ENCODE measurements at regions not wholly inside any gene's neighbourhood (a gene's known extent, or its start where the extent isn't known, plus 50 kb on each side); places are given as distances from the start of the nearest gene placed in this dataset.
"Not testable (repeated sequence)": the region's sequence is repeated elsewhere in the genome, so short reads cannot be mapped to it uniquely, and the experiment has no call there.

DNA sequence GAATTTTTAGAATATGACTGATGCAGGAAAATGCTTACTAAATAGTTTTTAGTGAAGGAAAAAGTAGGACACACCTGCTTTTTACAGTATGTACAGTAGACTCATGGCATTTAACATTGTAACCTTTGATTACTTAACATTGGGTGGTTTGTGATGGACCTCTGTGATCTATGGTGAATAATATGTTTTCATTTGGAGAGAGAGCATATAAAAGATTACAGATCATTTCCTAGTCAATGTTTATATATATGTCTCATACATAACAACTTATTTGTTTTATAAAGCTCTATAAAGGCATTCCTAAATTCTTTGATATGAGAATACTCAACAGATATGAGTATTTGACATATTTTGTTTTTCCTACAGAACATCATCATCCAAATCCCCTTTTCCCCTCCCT, 129.3 kb upstream of the PDE7B start:
- no peak overlapping the region for H3K4me3 ChIP-seq (ENCODE audit: low read depth in 1 of 2, low read length in 2 of 2)
- H3K9me3 ChIP-seq (ENCODE audit: control insufficient read depth in 1 of 2, low read length in 2 of 2): peaks cover 0 to 8% of the 10 kb centered on the region in 2 donors
- no peak overlapping the region for H3K27ac ChIP-seq (ENCODE audit: low read length)
- no peaks in the 10 kb centered on the region for H3K36me3 ChIP-seq (ENCODE audit: control insufficient read depth in 1 of 2, insufficient read depth in 2 of 2, low read length in 2 of 2)
- H3K27me3 ChIP-seq (ENCODE audit: low read depth, low read length): no peaks in the 10 kb centered on the region
- H3K4me1 ChIP-seq (ENCODE audit: control insufficient read depth in 1 of 2, insufficient read depth in 2 of 2, low read length in 2 of 2): no peaks in the 10 kb centered on the region

DNA sequence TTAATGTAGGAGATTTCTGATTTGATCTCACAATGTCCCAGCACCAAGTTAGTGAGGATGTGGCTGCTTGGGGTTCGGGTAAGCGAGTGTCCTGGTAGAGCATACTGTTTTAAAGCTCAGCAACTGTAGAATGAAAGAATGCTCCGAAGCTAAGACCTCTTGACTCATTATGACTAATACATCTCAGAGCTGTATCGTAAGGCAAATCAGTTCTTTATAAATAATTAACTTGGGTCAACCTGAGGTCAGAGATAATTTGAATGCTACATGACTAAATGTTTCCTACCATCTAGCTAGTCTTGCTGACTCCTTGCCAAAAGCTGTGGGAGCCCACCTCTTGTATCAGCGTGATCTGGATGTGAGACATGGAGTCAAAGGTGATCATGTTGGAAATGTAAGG, 128.8 kb upstream of the PDE7B start:
- Histone ChIP-seq H3K4me3 (ENCODE audit: low read depth in 1 of 2, low read length in 2 of 2) (no peak overlapping the region), H3K27ac (ENCODE audit: low read length) (no peak overlapping the region), H3K27me3 (ENCODE audit: low read depth, low read length) (no peaks in the 10 kb centered on the region), H3K4me1 (ENCODE audit: control insufficient read depth in 1 of 2, insufficient read depth in 2 of 2, low read length in 2 of 2) (no peaks in the 10 kb centered on the region), H3K36me3 (ENCODE audit: control insufficient read depth in 1 of 2, insufficient read depth in 2 of 2, low read length in 2 of 2) (no peaks in the 10 kb centered on the region), H3K9me3 (ENCODE audit: control insufficient read depth in 1 of 2, low read length in 2 of 2) (peaks cover 0 to 8% of the 10 kb centered on the region in 2 donors)

DNA sequence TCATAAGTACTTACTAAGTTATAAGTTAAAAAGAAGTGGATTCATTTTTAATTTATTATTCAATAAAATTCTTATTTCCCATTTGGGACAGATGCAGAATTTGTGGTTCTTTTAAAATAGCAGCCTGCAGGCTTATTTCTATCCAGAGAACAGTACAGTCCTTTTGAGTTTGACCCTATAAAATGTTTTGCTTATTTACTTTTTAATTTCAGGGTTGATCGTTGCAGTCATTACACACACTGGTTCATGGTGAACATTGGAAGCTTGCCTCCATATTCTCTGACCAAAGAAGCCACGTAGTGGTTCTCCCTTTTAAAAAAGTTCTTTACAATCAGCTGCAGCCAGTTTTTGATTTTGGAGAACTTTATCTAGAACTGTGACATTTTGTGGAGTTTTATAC, 122.9 kb upstream of the PDE7B start:
- Histone ChIP-seq H3K27ac (ENCODE audit: low read length) (no peak overlapping the region), H3K36me3 (ENCODE audit: control insufficient read depth in 1 of 2, insufficient read depth in 2 of 2, low read length in 2 of 2) (no peaks in the 10 kb centered on the region), H3K9me3 (ENCODE audit: control insufficient read depth in 1 of 2, low read length in 2 of 2) (peaks cover 0 to 8% of the 10 kb centered on the region in 2 donors), H3K4me3 (ENCODE audit: low read depth in 1 of 2, low read length in 2 of 2) (no peak overlapping the region), H3K4me1 (ENCODE audit: control insufficient read depth in 1 of 2, insufficient read depth in 2 of 2, low read length in 2 of 2) (no peaks in the 10 kb centered on the region), H3K27me3 (ENCODE audit: low read depth, low read length) (no peaks in the 10 kb centered on the region)

DNA sequence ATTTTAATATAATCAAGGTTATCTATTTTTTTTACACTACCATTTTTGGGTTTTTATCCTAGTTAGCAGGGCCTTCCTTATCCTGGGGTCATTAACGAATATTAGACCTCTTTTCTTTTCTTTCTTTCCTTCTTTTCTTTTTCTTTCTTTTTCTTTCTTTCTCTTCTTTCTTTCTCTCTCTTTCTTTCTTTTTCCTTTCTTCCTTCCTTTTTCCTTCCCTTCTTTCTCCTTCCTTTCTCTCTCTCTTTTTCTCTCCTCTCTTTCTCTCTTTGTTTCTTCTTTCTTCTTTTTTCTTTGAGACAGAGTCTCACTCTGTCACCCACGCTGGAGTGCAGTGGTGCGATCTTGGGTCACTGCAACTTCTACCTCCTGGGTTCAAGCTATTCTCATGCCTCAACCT, 120.4 kb upstream of the PDE7B start:
- H3K4me3 ChIP-seq (ENCODE audit: low read depth in 1 of 2, low read length in 2 of 2): no peak overlapping the region
- H3K27ac ChIP-seq (ENCODE audit: low read length): no peak overlapping the region

DNA sequence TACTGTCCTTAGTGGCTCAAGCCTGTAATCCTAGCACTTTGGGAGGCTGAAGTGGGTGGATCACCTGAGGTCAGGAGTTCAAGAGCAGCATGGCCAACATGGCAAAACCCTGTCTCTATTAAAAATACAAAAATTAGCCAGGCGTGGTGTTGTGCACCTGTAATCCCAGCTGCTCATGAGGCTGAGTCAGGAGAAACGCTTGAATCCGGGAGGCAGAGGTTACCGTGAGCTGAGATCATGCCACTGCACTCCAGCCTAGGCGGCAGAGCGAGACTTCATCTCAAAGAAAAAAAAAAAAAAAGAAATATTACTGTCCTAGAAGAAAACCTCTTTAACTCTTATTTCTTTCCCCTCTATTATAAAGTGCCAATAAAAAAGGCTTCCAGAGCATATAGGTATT, 115.2 kb upstream of the PDE7B start:
- H3K36me3 ChIP-seq (ENCODE audit: control insufficient read depth in 1 of 2, insufficient read depth in 2 of 2, low read length in 2 of 2); H3K27ac ChIP-seq (ENCODE audit: low read length); H3K4me3 ChIP-seq (ENCODE audit: low read depth in 1 of 2, low read length in 2 of 2); H3K27me3 ChIP-seq (ENCODE audit: low read depth, low read length); H3K4me1 ChIP-seq (ENCODE audit: control insufficient read depth in 1 of 2, insufficient read depth in 2 of 2, low read length in 2 of 2); H3K9me3 ChIP-seq (ENCODE audit: control insufficient read depth in 1 of 2, low read length in 2 of 2): not testable (repeated sequence)

More for the DNA sequence above, 120.4 kb upstream of the PDE7B start:
- Histone ChIP-seq H3K4me1 (ENCODE audit: control insufficient read depth in 1 of 2, insufficient read depth in 2 of 2, low read length in 2 of 2) (no peaks in the 10 kb centered on the region), H3K9me3 (ENCODE audit: control insufficient read depth in 1 of 2, low read length in 2 of 2) (peaks cover 0 to 4% of the 10 kb centered on the region in 2 donors), H3K36me3 (ENCODE audit: control insufficient read depth in 1 of 2, insufficient read depth in 2 of 2, low read length in 2 of 2) (no peaks in the 10 kb centered on the region), H3K27me3 (ENCODE audit: low read depth, low read length) (no peaks in the 10 kb centered on the region)

DNA sequence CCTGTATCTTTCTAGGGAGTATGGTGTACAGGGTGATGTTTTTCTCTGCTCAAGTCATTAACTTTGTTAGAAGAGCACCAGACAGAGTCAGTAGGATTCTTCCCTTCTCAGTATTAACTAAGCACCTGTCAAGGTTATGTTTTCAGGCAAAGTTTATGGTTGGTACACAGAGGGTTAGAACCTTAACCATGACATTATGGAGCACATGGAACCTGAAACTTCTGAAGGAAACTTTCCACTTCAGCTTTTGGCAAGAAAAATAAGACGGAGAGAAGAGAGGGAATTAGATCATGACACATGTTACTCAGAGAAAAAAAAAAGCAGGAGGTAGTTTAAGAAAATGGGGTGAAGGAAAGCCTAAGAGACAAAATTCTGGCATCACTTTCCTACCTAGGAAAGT, 112.9 kb upstream of the PDE7B start:
- Histone ChIP-seq H3K4me1 (ENCODE audit: control insufficient read depth in 1 of 2, insufficient read depth in 2 of 2, low read length in 2 of 2) (no peaks in the 10 kb centered on the region), H3K27ac (ENCODE audit: low read length) (no peak overlapping the region), H3K27me3 (ENCODE audit: low read depth, low read length) (no peaks in the 10 kb centered on the region), H3K9me3 (ENCODE audit: control insufficient read depth in 1 of 2, low read length in 2 of 2) (no peaks in the 10 kb centered on the region), H3K36me3 (ENCODE audit: control insufficient read depth in 1 of 2, insufficient read depth in 2 of 2, low read length in 2 of 2) (no peaks in the 10 kb centered on the region), H3K4me3 (ENCODE audit: low read depth in 1 of 2, low read length in 2 of 2) (no peak overlapping the region)

DNA sequence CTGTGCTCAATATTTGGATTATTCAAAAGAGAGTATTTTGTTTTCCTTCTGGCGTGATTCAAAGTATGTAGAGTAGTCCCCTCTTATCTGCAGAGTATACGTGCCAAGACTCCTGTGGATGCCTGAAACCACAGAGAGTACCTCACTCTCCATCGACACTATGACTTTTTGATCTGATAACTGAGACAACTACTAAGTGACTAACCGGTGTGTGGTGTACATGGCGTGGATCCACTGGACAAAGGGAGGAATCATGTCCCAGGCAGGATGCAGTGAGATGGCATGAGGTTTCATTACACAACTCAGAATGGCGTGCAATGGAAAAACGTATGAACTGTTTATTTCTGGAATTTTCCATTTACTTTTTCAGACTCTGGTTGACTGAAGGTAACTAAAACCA, 112.2 kb upstream of the PDE7B start:
- Histone ChIP-seq H3K4me3 (ENCODE audit: low read depth in 1 of 2, low read length in 2 of 2) (no peak overlapping the region), H3K36me3 (ENCODE audit: control insufficient read depth in 1 of 2, insufficient read depth in 2 of 2, low read length in 2 of 2) (no peaks in the 10 kb centered on the region), H3K27ac (ENCODE audit: low read length) (no peak overlapping the region), H3K4me1 (ENCODE audit: control insufficient read depth in 1 of 2, insufficient read depth in 2 of 2, low read length in 2 of 2) (no peaks in the 10 kb centered on the region), H3K27me3 (ENCODE audit: low read depth, low read length) (no peaks in the 10 kb centered on the region), H3K9me3 (ENCODE audit: control insufficient read depth in 1 of 2, low read length in 2 of 2) (no peaks in the 10 kb centered on the region)

DNA sequence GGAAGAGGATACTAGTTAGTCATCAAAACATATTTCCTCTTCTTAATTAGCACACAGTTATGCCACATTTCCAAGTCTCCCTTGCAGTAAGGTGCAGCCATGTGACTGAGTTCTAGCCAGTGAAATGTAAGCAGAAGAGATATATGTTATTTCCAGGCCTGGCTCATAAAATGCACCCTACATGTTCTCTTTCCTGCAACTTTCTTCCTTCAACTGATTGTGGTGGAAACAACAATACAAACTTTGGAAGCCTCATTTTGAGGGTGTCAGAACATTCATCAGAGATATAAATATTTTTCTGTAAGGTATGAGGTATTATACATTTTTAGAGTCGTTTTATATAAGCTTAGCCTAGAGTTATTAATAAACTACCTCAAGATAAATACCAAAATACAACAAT, 110.9 kb upstream of the PDE7B start:
- H3K4me3 ChIP-seq (ENCODE audit: low read depth in 1 of 2, low read length in 2 of 2): no peak overlapping the region
- no peaks in the 10 kb centered on the region for H3K9me3 ChIP-seq (ENCODE audit: control insufficient read depth in 1 of 2, low read length in 2 of 2)
- no peaks in the 10 kb centered on the region for H3K36me3 ChIP-seq (ENCODE audit: control insufficient read depth in 1 of 2, insufficient read depth in 2 of 2, low read length in 2 of 2)
- no peaks in the 10 kb centered on the region for H3K4me1 ChIP-seq (ENCODE audit: control insufficient read depth in 1 of 2, insufficient read depth in 2 of 2, low read length in 2 of 2)
- H3K27me3 ChIP-seq (ENCODE audit: low read depth, low read length): no peaks in the 10 kb centered on the region
- H3K27ac ChIP-seq (ENCODE audit: low read length): no peak overlapping the region

DNA sequence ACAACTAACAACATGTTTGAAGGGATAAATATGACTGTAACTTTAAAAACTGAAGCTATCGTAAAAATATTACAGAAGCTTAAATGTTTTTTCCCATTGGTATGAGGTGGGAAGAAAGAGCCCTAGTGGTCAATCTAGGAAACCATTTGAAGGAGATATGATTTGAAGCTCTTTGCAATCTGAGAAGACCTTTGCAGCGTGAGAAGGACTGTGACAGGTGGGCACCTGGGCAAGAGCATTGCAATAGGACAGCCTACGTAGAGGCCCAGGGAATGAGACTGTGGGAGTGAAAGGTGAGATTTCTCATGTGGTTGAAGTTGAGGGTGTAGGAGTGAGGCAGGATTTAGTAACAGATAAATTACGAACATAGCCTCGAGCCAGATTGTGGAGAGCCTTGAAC, 108.0 kb upstream of the PDE7B start:
- Histone ChIP-seq H3K27ac (ENCODE audit: low read length) (no peak overlapping the region), H3K4me3 (ENCODE audit: low read depth in 1 of 2, low read length in 2 of 2) (no peak overlapping the region), H3K4me1 (ENCODE audit: control insufficient read depth in 1 of 2, insufficient read depth in 2 of 2, low read length in 2 of 2) (no peaks in the 10 kb centered on the region), H3K9me3 (ENCODE audit: control insufficient read depth in 1 of 2, low read length in 2 of 2) (no peaks in the 10 kb centered on the region), H3K27me3 (ENCODE audit: low read depth, low read length) (no peaks in the 10 kb centered on the region), H3K36me3 (ENCODE audit: control insufficient read depth in 1 of 2, insufficient read depth in 2 of 2, low read length in 2 of 2) (no peaks in the 10 kb centered on the region)

DNA sequence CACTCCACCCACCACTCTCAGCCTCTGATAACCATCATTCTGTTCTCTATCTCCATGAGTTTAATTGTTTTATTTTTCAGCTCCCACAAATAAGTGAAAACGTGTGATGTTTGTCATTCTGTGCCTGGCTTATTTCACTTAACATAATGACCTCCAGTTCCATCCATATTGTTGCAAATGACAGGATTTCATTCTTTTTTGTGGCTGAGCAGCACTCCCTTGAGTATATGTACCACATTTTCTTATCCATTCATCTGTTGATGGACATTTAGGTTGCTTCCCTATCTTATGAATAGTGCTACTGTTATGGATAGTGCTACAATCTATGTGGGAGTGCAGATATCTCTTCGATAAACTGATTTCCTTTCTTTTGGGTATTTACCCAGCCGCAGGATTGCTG, 103.3 kb upstream of the PDE7B start:
- H3K36me3 ChIP-seq (ENCODE audit: control insufficient read depth in 1 of 2, insufficient read depth in 2 of 2, low read length in 2 of 2): no peaks in the 10 kb centered on the region
- H3K4me3 ChIP-seq (ENCODE audit: low read depth in 1 of 2, low read length in 2 of 2): no peak overlapping the region
- H3K27me3 ChIP-seq (ENCODE audit: low read depth, low read length): no peaks in the 10 kb centered on the region
- no peaks in the 10 kb centered on the region for H3K4me1 ChIP-seq (ENCODE audit: control insufficient read depth in 1 of 2, insufficient read depth in 2 of 2, low read length in 2 of 2)
- no peak overlapping the region for H3K27ac ChIP-seq (ENCODE audit: low read length)
- no peaks in the 10 kb centered on the region for H3K9me3 ChIP-seq (ENCODE audit: control insufficient read depth in 1 of 2, low read length in 2 of 2)

DNA sequence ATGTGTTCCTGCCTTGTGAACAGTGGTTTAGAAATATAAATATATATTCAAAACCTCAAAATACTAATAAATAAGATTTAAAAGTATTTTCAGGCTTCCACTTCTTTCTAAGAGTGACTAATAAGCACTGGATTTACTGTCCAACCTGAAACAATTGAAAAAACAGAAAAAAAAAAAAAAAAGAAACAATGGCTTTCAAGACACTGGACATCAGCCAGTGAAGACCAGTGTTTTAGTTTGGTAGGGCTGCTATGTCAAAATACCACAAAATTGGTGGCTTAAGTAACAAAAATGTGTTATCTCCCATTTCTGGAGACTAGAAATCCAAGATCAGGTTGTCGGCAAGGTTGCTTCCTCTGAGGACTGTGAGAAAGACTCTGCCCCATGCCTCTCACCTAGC, 101.4 kb upstream of the PDE7B start:
- Histone ChIP-seq H3K27me3 (ENCODE audit: low read depth, low read length) (no peaks in the 10 kb centered on the region), H3K9me3 (ENCODE audit: control insufficient read depth in 1 of 2, low read length in 2 of 2) (no peaks in the 10 kb centered on the region), H3K4me3 (ENCODE audit: low read depth in 1 of 2, low read length in 2 of 2) (no peak overlapping the region), H3K36me3 (ENCODE audit: control insufficient read depth in 1 of 2, insufficient read depth in 2 of 2, low read length in 2 of 2) (no peaks in the 10 kb centered on the region), H3K4me1 (ENCODE audit: control insufficient read depth in 1 of 2, insufficient read depth in 2 of 2, low read length in 2 of 2) (no peaks in the 10 kb centered on the region), H3K27ac (ENCODE audit: low read length) (no peak overlapping the region)

DNA sequence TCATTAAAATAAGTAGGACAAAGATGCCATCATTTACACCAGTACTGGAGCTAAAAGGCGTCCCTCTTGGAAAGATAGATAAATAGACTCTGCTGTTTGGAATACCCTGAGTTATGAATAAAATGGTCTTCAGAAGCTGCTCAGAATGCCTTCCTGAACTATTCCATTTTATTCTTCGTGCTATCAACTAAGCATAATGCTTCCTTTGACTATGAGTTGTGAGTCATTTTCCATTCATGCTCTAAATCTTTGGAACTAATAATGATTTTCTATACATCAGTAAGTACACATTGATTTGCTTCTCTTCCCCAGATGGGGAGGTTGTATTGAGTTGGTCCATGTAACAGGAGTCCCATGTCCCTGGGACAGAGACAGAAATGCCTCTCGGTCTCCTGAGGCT, 98.3 kb upstream of the PDE7B start:
- H3K4me3 ChIP-seq (ENCODE audit: low read depth in 1 of 2, low read length in 2 of 2): no peak overlapping the region
- H3K27ac ChIP-seq (ENCODE audit: low read length): no peak overlapping the region
- H3K27me3 ChIP-seq (ENCODE audit: low read depth, low read length): no peaks in the 10 kb centered on the region
- no peaks in the 10 kb centered on the region for H3K9me3 ChIP-seq (ENCODE audit: control insufficient read depth in 1 of 2, low read length in 2 of 2)
- H3K4me1 ChIP-seq (ENCODE audit: control insufficient read depth in 1 of 2, insufficient read depth in 2 of 2, low read length in 2 of 2): no peaks in the 10 kb centered on the region
- no peaks in the 10 kb centered on the region for H3K36me3 ChIP-seq (ENCODE audit: control insufficient read depth in 1 of 2, insufficient read depth in 2 of 2, low read length in 2 of 2)

All from muscle layer of duodenum (tissue), 2 donors.